HTR-8/SVneo (cell line): ENCODE measurements at regions not wholly inside any gene's neighbourhood (a gene's known extent, or its start where the extent isn't known, plus 50 kb on each side); places are given as distances from the start of the nearest gene placed in this dataset.
A peak's percentile ranks its signal among the peaks of the same experiment; 100 is the strongest.

Experiments used
- DNase-seq: peaks from one replicate; pipeline ENCODE4 v3.0.0; 2011; ENCODE audit warnings: low spot score, mixed read lengths; ENCODE audit not compliant: insufficient read length
- FAIRE-seq: peaks from 2 replicates; lab custom pipeline; 2011; peaks lifted over from hg19 to GRCh38; lab: Jason Lieb, UNC

DNA sequence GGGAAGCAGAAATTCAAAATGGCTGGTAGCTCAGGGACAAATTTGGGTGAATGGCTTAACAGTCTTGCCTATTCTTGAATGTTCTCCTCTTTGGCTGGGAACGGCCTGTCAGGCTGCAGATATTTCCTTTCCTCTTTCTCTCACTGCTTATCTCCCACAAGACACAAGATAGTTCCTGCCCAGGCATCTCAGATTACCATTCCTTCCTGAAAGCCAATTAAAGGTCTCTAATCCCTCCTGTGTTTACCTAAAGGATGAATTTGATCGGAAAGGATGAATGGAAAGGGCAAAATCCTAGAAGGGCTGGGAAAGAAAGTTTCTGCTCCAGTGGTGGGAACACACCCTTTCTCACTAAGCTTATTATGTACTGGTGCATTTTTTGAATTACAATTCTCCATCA, 95.9 kb upstream of the JAG1 start:
- no peak for FAIRE-seq

DNA sequence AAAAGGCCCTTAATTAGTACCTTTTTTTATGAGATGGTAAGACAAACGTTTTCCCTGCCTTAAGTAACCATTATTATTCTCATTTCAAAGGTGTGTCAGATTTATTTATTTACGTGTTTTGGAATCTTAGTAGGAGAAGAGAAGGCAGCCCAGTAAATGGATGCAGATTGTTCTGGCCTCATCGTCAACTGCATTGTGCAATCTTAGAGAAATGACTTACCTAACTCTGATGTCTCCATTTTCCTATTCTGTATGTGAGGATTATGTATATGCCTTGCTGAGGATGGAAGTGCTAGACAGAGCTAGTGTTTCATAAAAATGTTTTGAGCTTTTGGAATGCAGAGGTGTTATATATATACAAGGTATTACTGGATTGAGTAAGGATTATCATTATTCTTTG, 97.0 kb upstream of the JAG1 start:
- no peak for FAIRE-seq
- DNase-seq, result no peak

More for the DNA sequence above, 95.9 kb upstream of the JAG1 start:
- no peak for DNase-seq

DNA sequence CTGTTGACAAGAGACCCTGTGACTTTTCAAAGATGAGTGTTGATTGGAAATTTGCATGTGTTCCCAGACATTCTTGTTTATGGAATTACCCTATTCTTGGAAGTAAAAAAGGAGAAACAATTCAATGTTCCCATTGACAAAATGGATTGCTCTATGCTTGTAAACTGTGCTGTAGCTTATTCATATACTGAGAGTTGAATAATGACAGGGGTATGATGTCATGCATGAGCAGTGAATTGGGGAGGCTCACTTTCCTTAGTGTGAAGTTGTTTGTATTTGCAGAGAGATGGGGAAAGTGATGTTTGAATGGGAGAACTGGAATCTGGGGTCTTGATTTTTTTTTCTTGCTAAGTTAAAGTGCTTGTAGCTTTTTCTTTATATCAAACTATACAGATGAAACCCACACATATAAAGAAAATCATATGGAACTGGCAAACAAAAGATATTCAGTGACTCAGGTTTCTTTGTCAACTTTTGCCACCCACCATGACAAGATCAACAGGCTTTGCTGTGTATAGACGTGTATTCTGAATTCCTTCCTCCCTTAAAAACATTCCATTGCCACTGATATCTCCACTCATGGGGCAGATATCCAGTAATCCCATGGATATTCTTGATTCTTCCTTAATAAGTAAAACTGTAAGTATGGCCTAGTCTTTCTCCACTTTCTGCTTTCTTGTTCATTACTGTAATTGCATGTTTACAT, 97.8 kb upstream of the JAG1 start:
- FAIRE-seq (no peak), DNase-seq (no peak)

DNA sequence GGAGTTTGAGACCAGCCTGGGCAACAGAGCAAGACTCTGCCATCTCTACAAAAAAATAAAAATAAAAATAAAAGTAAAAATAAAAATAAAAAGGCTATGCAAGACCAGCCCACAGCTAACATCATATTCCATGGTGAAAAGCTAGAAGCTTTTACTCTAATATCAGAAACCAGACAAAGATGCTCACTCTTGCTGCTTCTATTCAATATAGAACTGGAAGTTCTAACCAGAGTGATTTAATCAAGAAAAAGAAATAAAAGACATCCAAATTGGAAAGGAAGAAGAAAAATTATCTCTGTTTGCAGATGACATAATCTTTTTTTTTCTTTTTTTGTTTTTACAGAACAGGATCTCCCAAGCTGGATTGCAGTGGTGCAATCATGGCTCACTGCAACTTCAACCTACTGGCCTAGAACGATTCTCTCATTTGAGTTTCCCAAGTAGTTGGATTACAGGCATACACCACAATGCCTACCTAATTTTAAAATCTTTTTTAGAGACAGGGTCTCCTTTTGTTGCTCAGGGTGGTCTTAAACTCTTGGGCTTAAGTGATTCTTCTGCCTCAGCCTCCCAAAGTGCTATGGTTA, 100.7 kb upstream of the JAG1 start:
- DNase-seq, result no peak
- no peak for FAIRE-seq

DNA sequence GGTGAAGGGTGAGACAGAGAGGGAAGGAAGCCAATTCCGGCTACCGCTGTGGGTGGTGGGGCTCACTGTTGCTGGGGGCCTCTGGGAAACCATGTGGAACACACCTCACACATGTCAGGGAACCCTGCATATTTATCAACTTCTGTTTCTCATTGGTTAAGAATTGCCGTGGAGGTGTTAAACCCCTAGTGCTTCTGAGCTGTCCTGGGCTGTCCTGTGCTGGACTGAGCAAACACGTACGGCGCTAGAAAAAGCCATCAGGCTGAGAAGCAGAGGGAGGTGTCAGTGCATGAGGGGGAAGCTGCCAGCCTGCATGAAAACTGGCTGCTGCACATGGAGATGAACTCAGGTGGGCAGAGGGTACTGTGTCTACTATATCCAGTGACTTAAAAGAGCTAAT, 103.9 kb upstream of the JAG1 start:
- FAIRE-seq (no peak), DNase-seq (no peak)

DNA sequence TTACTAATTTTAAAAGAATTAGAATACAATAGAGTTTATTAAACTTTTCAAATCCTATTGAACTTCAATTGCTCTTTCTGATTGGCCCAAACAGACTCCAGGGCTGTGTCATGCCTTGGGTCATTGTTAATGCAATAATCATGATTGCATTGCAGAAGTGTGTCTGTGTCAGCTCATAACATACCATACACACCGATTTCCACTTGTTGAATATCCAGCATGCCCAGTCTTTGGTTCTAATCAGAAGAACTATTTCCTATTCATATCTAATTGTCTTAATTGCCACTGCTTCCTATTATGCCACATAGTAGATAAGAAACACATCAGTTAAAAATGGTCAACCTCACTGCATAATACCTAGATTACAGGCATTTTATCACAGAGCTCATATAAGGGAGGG, 106.1 kb upstream of the JAG1 start:
- DNase-seq (no peak), FAIRE-seq (no peak)

DNA sequence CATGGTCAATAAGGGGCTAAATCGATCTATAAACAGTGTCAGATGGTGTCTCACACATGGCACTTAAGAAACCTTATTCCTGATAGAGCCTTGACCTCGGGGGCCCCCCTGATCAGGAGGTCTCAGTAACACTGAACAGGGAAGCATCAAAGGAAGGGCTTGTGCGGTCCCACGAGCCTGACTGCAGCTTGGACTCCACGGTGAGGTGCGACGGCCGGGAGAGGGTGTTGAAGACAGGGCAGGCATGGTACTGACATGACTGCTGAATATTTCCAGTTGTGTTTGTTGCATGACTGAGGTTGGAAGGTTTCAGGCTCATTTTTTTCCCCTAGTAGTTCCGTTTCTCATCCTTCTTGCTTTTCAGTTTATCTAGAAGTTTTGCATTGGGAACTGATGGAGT, 107.1 kb upstream of the JAG1 start:
- DNase-seq (no peak), FAIRE-seq (no peak)

DNA sequence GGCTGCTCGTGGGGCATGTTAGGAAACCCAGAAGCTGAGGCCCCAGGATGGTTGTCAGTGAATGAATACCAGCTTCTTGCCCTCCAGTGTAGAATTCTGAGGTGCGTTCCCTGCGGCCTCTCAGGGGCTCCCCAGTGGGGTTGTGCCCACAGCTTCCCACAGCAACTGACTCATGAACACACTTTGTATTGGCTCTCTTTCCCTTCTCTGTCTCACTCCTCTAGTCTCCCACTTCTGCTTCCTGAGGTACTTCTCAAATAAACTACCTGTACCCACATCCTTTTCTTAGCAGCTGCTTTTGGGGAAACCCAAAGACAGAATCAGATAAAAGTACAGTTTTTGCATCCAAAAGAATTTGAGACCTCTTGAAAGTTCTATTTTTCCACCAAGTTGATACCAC, 107.7 kb upstream of the JAG1 start:
- FAIRE-seq, result no peak
- no peak for DNase-seq

DNA sequence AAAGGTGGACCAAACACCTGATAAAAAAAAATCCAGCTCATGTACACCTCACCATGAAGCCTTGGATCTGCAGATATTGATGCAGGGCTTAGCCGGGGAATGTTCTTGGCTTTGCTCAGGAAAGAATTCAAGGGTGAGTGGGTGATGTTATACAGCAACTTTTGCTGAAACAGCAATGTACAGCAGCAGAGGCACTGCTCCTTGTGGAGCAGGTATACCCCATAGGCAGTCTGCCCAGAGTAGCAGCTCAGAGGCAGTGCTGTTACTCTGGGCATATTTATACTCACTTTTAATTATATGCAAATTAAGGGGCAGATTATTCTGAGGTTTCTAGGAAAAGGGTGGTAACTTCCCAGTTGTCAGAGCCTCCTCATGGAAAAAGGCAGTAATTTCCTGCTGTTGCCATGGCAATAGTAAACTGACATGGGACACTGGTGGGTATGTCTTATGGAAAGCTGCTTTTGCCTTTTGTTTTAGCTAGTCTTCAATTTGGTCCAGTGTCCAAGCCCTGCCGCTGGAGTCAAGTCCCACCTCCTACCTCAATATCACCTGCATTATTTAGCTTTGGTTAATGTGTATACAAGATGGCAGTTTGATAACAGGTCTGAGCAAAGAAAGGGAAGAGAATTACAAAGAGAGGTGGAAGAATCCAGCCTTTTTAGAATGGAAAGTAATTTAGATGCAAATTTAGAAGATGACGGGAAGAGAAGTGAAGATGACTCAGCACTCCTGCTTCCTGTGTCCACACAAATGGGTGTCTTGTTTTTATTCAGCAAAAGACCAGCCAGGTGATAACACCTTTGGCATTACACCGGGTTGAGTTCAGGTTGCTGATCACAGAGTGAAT, 110.1 kb upstream of the JAG1 start:
- FAIRE-seq (no peak), DNase-seq (no peak)

DNA sequence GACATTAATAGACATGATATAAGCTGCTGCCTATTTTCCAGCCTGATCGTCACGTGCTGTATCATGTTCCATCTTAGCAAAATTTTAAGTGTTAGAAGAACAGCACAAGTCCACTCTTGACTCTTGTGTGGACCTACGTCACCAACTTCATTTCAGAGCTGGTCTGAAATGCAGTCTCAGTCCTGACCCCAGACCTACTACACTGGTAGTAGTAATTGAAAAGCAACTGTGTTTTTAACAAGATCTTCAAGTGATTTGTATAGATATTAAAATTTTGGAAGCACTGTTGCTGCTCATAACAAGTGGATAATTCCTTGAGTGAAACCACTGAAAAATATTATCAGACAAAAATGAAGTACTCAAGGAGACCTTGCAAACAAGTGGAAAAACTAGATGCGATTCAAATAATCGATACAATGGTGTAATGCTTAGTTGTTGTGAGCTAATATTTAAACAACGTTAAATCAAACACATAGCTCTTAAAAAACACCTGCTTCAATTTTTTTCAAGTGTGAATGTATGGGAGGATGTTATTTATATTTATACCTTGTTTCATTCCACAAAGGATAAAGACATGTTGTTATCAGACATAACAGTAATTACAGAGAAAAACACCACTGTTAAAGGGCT, 110.9 kb upstream of the JAG1 start:
- FAIRE-seq (no peak), DNase-seq (no peak)

DNA sequence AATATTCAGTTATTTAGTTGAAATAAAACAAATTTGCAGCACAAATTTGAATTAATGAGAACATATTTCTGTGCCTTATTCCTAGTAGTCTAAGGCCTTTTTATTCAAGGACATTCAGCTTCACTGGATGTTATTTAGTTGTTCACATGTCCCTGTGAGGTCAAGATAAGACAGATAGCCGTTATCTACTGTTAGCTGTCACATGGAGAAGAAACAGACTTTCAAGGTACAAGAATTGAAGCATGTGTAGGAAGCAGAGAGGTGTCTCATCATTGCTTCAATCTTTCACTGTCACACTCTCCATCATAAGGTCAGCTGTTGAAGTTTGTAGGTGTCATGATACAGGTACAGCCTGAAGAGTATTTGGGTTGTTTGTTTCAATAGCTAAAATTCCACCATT, 112.9 kb upstream of the JAG1 start:
- FAIRE-seq, result peak; percentile 20
- DNase-seq, result no peak

DNA sequence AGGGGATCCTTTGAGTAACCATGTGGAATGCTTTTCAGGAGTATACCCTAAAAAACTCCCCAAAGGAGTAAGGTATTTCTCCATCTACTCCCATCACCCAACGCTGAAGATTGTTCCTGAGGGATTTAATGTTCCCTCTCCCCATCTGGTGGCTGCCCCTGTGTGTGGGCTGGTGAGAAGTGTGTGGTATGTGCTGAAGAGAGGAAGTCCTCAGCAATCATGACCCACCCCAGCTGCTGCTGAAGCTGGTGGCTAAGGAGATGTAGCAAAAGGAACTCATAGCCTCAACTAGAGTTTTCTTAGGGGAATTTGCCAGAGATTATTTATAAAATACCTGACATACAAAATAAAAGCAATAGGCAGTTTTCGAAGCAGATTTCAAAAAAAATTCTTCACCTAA, 114.3 kb upstream of the JAG1 start:
- DNase-seq (no peak), FAIRE-seq (no peak)

DNA sequence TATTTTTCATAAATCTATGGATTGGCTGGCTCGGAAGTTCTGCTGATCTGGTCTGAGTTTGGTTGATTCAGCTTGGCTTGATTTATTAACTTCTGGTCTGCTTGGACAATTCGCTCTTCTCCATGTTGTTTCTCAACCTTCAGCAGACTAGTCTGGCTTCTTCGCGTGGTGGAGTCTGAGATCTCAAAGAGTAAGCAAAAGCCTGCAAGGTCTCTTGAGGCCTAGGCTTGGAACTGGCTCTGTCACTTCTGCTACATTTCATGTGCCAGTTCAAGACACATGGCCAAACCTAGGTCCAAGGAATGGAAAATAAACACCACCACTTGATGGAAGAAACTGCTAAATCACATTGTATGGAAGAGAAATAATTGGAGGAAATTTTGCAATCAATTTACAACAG, 115.1 kb upstream of the JAG1 start:
- FAIRE-seq, result no peak
- no peak for DNase-seq

DNA sequence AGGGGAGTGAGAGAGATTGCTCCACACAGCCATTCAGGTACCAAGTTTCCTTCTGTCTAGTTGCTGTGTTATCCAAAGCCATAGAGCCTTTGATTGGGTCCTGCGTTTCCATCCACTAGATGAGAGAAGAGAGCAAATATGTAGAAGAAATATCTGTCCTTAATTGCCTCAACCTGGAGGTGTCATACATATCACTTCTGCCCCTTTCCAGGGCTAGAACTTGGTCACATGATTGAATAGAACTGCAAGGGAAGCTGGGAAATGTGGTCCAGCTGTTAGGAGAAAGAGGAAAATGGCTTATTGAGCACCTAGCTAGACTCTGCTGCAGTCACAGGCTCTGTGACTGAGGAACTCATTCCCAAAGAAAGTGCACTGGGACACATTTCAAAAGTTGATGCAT, 115.6 kb upstream of the JAG1 start:
- DNase-seq, result no peak
- no peak for FAIRE-seq

DNA sequence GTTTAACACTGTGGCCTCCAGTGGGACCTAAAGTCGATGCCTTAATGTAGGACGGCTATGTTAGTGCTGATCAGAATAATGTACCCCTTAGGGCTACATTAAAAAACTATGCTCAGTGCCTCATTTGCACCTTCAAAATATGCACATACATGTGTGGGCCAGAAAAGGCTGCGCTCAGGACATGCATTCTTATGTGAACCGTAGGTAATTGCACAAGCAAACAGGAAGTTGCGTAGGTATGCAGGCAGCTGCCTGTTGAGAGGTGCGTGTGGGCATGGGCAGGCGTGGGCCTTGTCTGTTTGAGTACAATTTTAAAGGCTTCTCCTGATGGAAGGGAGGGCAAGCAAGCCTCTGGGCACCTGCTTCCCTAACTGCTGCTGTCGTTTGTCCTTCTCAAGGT, 116.2 kb upstream of the JAG1 start:
- DNase-seq, result no peak
- FAIRE-seq, result no peak

DNA sequence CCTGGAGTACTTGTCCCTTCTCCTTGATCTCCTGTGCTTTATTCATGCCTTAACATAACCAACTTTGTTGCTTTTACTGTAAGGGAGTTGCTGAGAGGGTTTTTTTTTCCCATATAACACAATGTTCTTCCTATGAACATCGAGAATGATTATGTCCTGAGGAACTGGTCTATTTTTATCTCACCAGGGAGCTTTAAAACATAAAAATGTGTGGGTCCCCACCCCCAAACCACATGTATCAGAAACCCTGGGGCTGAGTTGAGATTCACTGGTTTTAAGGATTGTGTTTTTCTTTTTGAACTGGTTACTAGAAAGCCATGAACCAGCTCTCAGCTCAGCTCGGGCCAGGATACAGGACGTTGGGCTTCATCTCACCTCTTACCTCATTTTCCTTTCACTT, 118.5 kb upstream of the JAG1 start:
- FAIRE-seq (no peak), DNase-seq (no peak)

DNA sequence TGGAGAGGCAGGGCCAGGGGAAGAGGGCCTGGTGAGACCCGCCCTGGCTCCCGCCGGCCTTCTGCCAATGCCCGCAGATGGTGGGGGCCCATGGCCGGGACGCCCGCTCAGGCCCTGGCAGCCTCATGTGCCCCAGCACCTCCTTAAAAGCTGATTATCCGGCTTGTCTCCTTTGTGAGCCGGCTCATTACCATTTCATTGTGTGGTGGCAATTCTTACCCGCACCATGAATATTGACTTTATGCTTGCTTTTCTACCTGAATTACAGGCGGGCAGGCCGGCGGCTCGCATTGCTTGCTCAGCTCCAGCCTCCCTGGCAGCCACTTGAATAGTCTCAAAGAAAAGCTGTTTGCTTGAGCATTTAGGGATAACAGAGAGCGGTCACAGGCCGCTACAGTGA, 120.0 kb upstream of the JAG1 start:
- FAIRE-seq (no peak), DNase-seq (no peak)

DNA sequence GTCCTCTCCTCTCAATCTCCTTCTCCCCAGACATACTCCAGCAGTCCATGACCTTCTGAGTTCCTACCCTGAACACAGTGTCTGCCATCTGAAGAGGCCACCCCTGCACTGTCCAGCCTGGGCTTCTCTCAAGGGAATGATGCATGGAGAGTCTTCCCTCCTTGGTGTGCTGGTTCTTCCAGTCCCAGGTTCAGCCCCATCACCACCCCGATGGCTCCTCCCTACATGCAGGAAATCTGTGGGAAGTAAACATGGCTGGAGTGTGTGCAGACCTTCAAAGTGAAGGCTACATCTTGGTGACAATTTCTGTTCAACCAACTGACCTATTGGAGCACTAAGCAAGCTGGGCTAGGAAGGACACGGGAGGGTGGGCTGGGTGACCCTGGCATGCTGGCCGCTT, 121.0 kb upstream of the JAG1 start:
- no peak for FAIRE-seq
- DNase-seq, result no peak

DNA sequence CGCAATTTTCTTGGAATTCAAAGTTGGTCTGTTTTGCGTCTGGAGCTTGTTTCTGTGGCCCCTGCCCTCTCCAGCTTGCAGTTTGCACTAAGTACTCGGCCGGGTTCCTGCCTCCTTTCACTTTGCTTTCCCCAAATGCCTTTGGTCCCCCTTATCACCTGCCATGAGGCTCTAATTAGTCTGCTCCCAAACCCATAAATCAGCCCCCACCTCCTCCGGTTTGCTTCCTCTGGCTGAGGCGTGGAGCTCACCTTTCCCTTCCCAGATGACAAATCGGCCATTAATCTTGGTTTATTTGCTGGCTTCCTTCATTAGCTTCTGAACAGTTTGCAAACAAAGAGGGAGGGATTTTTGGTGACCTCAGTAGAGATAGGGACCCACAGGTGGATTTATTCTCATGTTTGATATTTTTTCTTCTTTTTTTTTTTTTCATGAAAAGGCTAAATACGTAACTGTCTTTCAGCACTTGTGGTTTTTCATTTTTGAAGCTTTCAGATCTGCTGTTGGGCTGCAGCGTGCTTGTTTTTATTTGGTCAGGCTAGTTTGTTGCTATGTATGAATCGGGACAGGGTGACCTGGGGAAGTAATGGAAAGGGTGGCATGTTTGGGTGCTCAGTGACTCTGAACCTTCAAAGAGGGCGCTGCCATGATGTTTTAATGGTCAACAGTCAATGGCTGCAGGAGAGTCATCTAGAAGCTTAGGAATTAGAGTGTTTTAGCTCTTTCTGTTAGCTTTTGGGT, 121.7 kb upstream of the JAG1 start:
- FAIRE-seq (no peak), DNase-seq (no peak)

DNA sequence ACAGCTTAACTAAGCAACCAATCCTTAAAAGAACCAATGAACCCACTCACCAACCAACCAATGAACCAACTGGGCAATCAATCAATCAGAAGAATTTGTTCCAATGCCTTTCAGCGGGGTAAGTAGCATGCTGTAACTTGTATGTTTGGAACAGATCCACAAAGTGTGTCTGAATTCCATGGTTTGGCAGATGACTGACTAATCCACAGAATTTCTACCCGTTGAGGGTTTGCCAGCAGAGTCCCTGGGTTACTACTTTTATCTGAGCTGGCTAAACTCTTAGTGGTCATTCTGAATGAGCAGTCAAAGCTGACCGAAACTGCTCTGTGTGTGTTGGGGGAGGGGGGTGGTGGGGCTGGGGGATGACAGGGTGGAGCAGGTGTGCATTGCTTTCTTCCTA, 125.0 kb upstream of the JAG1 start:
- FAIRE-seq (no peak), DNase-seq (no peak)
